ENCODE measurements at regions not wholly inside any gene's neighbourhood (a gene's known extent, or its start where the extent isn't known, plus 50 kb on each side); places are given as distances from the start of the nearest gene placed in this dataset.

- H3K4me3 ChIP-seq (ENCODE audit: low read depth, low read length): no peak overlapping the region
- DNase-seq (ENCODE audit: low read depth): no peak
- no peak for TF ChIP-seq CTCF (conservative IDR thresholded peaks at IDR 0.05; ENCODE audit: low read depth, low read length)
Measured at GRCh38 chr15:93231261-93231925, 142.4 kb upstream of the RGMA start.

GRCh38 chr15:93228546-93228945 lies 139.5 kb upstream of the RGMA start:
- DNase-seq (ENCODE audit: low read depth): no peak
- no peak overlapping the region for H3K4me3 ChIP-seq (ENCODE audit: low read depth, low read length)
- TF ChIP-seq CTCF (conservative IDR thresholded peaks at IDR 0.05; ENCODE audit: low read depth, low read length): no peak

GRCh38 chr15:93223803-93224202 lies 134.8 kb upstream of the RGMA start:
- H3K4me3 ChIP-seq (ENCODE audit: low read depth, low read length): no peak overlapping the region
- no peak for DNase-seq (ENCODE audit: low read depth)
- no peak for TF ChIP-seq CTCF (conservative IDR thresholded peaks at IDR 0.05; ENCODE audit: low read depth, low read length)

DNA sequence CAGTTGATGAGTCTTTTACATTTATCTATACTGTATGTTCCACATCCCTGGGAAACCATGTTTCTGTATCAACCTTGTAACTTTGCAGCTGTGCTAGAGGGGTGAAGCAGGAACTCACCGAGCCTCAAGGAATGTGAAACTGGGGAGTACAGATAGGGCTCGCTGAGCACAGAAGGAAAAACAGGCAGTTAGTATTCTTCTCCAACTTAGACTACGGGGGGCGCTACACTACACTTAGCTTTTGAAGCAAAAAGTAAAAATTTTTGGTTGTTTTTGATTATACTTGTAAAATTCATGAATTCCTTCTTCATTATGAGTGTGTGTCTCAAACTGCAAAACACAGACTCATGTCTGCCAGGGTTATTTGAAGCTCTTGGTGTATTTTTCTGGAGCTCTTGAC lies 132.7 kb upstream of the RGMA start:
- no peak for DNase-seq (ENCODE audit: low read depth)
- H3K4me3 ChIP-seq (ENCODE audit: low read depth, low read length): no peak overlapping the region
- TF ChIP-seq CTCF (conservative IDR thresholded peaks at IDR 0.05; ENCODE audit: low read depth, low read length): no peak

DNA sequence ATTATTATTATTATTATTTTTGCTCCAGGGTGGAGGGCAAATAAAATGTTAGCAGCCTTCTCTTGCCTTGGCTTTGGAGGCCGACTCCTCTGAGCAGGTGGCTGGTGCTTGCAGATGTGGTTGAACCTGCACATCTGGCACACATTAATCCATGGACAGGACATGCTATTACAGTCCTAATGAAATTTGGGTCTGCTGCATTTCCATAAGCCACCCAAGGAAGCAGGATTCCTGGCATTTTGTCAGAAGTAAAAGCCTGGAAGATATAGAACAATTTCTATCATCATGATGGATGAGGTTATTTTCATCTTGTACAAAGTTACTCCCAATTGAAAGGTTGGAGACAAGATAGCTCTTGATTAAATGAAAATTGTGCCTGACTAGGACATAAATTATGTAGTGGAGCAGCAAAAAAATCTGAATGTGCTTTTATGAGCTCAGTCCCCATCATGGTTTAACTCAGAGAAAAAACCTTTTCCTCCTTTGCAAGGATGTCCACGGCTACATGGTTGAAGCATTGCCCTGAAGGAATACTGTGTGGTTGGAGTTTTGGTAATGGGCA lies 130.9 kb upstream of the RGMA start:
- DNase-seq (ENCODE audit: low read depth): no peak
- no peak for TF ChIP-seq CTCF (conservative IDR thresholded peaks at IDR 0.05; ENCODE audit: low read depth, low read length)
- no peak overlapping the region for H3K4me3 ChIP-seq (ENCODE audit: low read depth, low read length)

- no peak for DNase-seq (ENCODE audit: low read depth)
- no peak overlapping the region for H3K4me3 ChIP-seq (ENCODE audit: low read depth, low read length)
- TF ChIP-seq CTCF (conservative IDR thresholded peaks at IDR 0.05; ENCODE audit: low read depth, low read length): no peak
Measured at GRCh38 chr15:93217343-93217742, 128.3 kb upstream of the RGMA start.

DNA sequence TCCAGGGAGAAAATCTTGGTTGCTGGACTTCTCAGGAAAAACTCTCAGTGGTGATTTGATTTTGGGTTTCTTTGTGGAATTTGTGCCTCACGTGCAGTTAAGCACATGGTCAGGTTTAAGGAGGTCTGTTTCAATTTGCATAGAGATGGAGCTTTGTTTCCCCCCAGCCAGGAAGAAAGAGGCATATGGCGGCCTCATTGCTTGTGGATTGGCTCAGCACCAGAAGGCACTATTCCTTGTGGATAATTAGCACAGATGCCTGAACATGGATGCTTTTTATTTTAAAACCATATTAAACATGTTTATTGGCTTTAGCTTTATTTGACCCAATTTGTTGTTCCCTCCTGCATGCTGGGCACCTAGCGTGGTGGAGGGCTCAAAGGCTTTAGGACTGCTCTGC lies 125.1 kb upstream of the RGMA start:
- no peak overlapping the region for H3K4me3 ChIP-seq (ENCODE audit: low read depth, low read length)
- no peak for DNase-seq (ENCODE audit: low read depth)
- TF ChIP-seq CTCF (conservative IDR thresholded peaks at IDR 0.05; ENCODE audit: low read depth, low read length): no peak

All from choroid plexus epithelial cell (primary cell).